PFSK-1 (cell line): ENCODE measurements at regions not wholly inside any gene's neighbourhood (a gene's known extent, or its start where the extent isn't known, plus 50 kb on each side); places are given as distances from the start of the nearest gene placed in this dataset.

ENCODE experiments used
- FOXP2 ChIP-seq: optimal IDR thresholded peaks from 2 replicates; pipeline ENCODE3; 2011; ENCODE audit warnings: borderline replicate concordance, control low read depth, inconsistent platforms; ENCODE audit not compliant: insufficient read depth; ENCODE audit errors: extremely low read length, extremely low read depth
- POLR2AphosphoS5 ChIP-seq: IDR thresholded peaks from 2 replicates; pipeline ENCODE4 v1.6.1; 2012; ENCODE audit warnings: low read depth, mild to moderate bottlenecking, control low read depth, low read length, moderate library complexity
- SIN3A ChIP-seq: IDR thresholded peaks from 2 replicates; pipeline ENCODE4 v1.6.1; 2012; ENCODE audit warnings: mild to moderate bottlenecking, low read length, moderate library complexity, borderline replicate concordance; ENCODE audit not compliant: insufficient read depth
- TAF1 ChIP-seq: IDR thresholded peaks from 2 replicates; pipeline ENCODE4 v1.6.1; 2012; ENCODE audit warnings: low read length, control low read depth, borderline replicate concordance; ENCODE audit not compliant: insufficient read depth
- TF ChIP-seq, protein P1 (sequence below), 2 experiments: IDR thresholded peaks; 2 replicates each; pipeline versions ENCODE4 v1.6.1 to v1.8.0; 2011 to 2012; ENCODE audit warnings: low read depth in 2 of 2, low read length in 2 of 2, control low read depth in 1 of 2, inconsistent platforms in 1 of 2, mild to moderate bottlenecking in 1 of 2, moderate library complexity in 1 of 2; ENCODE audit not compliant: insufficient read depth in 1 of 2

DNA sequence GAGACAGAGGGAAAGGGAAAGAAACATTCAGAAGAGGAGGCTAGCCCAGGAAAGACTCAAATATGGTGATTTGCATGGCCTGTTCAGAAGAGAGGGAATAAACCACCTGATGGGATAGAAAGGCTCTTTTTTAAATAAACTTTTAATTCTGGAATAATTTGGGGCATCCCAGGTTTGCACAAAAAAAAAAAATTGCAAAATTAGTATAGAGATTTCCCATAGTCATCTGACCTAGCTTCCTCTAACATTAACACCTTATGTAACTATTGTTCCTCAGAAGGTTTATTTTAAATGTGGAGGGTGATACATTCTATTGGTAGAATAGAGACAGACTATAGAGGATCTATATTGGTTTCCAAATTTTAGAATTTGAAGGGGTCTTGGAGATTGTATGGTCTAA is 330.4 kb upstream of the SLC14A2 start:
- TF ChIP-seq SIN3A (no peak), TAF1 (no peak), POLR2AphosphoS5 (no peak), FOXP2 (no peak)
- TF ChIP-seq, protein P1, sequence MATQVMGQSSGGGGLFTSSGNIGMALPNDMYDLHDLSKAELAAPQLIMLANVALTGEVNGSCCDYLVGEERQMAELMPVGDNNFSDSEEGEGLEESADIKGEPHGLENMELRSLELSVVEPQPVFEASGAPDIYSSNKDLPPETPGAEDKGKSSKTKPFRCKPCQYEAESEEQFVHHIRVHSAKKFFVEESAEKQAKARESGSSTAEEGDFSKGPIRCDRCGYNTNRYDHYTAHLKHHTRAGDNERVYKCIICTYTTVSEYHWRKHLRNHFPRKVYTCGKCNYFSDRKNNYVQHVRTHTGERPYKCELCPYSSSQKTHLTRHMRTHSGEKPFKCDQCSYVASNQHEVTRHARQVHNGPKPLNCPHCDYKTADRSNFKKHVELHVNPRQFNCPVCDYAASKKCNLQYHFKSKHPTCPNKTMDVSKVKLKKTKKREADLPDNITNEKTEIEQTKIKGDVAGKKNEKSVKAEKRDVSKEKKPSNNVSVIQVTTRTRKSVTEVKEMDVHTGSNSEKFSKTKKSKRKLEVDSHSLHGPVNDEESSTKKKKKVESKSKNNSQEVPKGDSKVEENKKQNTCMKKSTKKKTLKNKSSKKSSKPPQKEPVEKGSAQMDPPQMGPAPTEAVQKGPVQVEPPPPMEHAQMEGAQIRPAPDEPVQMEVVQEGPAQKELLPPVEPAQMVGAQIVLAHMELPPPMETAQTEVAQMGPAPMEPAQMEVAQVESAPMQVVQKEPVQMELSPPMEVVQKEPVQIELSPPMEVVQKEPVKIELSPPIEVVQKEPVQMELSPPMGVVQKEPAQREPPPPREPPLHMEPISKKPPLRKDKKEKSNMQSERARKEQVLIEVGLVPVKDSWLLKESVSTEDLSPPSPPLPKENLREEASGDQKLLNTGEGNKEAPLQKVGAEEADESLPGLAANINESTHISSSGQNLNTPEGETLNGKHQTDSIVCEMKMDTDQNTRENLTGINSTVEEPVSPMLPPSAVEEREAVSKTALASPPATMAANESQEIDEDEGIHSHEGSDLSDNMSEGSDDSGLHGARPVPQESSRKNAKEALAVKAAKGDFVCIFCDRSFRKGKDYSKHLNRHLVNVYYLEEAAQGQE (IDR thresholded peaks at IDR 0.05; ENCODE audit: insufficient read depth in 1 of 2, low read depth in 2 of 2, low read length in 2 of 2): no peak

DNA sequence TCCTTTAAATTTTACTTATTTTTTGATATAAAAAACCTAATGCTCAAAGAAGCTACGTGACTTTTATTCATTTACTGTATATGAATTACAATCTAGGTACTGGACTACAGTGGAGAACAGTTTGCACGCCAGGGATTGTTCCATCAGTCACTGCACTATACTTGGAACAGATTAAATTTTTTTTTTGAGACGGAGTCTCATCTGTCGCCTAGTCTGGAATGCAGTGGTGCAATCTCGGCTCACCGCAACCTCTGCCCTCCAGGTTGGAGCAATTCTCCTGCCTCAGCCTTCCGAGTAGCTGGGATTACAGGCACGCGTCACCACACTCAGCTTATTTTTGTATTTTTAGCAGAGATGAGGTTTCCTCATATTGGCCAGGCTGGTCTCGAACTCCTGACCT is 330.0 kb upstream of the SLC14A2 start:
- no peak for TF ChIP-seq SIN3A
- no peak for TF ChIP-seq TAF1
- TF ChIP-seq FOXP2: no peak

DNA sequence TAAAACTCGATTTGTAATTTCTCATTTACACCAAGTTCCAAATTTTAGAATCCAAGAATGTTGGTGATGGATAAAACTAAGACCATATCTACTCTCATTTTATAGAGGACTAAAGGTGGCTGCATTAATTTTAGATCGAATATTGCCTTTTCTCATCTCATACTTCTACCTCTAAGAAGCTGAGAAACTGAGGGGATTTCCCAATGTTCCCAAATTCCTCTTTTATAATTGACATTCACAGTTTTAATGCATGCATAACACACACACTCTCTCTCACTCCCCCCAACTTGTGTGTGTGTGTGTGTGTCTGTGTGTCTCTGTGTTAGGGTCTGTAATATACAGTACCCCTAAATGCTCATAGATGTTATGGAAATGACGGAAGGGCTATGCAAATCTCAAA is 328.8 kb upstream of the SLC14A2 start:
- TF ChIP-seq POLR2AphosphoS5 (no peak), SIN3A (no peak), TAF1 (no peak), FOXP2 (no peak)
- TF ChIP-seq, protein P1 (IDR thresholded peaks at IDR 0.05; ENCODE audit: insufficient read depth in 1 of 2, low read depth in 2 of 2, low read length in 2 of 2): no peak

DNA sequence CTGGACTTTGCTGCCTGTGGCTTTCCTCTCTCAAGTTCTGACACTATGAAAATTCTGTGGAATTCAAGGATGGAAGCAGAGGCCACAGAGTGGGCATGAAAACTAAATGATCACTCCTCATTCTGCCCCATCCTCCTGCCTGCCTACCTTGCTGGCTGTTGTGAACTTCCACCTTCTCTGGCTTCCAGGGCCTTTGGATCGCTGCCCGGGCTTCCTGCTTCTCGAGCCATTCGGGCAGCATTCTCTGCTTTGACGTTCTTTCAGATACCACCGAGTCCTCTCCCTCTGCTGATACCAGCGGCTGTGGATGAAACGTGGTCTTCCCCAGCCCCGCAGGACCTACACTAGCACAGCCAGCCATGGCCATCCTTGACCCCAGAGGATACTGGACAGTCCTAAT is 327.7 kb upstream of the SLC14A2 start:
- TF ChIP-seq, protein P1 (IDR thresholded peaks at IDR 0.05; ENCODE audit: insufficient read depth in 1 of 2, low read depth in 2 of 2, low read length in 2 of 2): no peak
- TF ChIP-seq FOXP2: no peak
- TF ChIP-seq TAF1: no peak
- TF ChIP-seq SIN3A: no peak
- no peak for TF ChIP-seq POLR2AphosphoS5

DNA sequence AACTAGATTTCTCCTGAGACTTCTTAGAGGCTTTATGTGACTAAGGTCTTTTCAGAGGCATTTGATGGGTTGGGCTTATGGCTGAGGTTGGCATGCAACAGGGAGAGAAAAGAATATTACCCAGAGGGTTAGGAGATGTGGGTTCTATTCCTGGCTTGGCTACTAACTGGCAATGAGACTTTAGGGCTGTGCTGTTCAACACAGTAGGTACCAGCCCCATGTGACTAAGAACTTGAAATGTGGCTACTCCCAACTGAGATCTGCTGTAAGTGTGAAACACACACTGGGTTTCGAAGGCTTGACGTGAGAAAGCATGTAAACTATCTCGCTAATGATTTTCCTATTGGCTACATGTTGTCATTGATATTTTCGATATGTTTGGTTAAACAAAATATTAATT is 324.9 kb upstream of the SLC14A2 start:
- no peak for TF ChIP-seq POLR2AphosphoS5
- TF ChIP-seq, protein P1 (IDR thresholded peaks at IDR 0.05; ENCODE audit: insufficient read depth in 1 of 2, low read depth in 2 of 2, low read length in 2 of 2): no peak
- TF ChIP-seq SIN3A: no peak
- TF ChIP-seq FOXP2: no peak
- no peak for TF ChIP-seq TAF1
